HG03354 (cell line): ENCODE measurements at regions not wholly inside any gene's neighbourhood (a gene's known extent, or its start where the extent isn't known, plus 50 kb on each side); places are given as distances from the start of the nearest gene placed in this dataset.
A peak's percentile ranks its signal among the peaks of the same experiment; 100 is the strongest.
"Not testable (repeated sequence)": the region's sequence is repeated elsewhere in the genome, so short reads cannot be mapped to it uniquely, and the experiment has no call there.

Source experiments
- ATAC-seq: cut with Tn5 transposase; IDR thresholded peaks from one replicate; pipeline ENCODE4 v1.9.1; 2021; ENCODE audit warnings: mild to moderate bottlenecking; ENCODE audit not compliant: unreplicated experiment, poor library complexity, severe bottlenecking

DNA sequence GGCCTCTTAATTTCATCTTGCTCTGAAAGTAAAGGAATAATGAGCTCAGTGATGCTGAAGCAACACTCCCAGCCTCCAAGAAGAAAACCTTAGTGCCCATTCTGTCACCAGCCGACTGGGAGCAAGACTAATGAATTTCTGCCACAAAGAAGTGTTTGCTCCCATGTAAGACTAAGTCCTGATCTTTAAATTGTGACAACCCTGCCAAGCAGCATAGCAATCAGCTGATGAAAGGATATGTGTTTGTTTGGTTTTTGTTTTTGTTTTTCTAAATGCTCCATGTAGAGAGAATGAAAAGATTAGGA lies 113.7 kb upstream of the PALMD start:
- ATAC-seq, result no peak

DNA sequence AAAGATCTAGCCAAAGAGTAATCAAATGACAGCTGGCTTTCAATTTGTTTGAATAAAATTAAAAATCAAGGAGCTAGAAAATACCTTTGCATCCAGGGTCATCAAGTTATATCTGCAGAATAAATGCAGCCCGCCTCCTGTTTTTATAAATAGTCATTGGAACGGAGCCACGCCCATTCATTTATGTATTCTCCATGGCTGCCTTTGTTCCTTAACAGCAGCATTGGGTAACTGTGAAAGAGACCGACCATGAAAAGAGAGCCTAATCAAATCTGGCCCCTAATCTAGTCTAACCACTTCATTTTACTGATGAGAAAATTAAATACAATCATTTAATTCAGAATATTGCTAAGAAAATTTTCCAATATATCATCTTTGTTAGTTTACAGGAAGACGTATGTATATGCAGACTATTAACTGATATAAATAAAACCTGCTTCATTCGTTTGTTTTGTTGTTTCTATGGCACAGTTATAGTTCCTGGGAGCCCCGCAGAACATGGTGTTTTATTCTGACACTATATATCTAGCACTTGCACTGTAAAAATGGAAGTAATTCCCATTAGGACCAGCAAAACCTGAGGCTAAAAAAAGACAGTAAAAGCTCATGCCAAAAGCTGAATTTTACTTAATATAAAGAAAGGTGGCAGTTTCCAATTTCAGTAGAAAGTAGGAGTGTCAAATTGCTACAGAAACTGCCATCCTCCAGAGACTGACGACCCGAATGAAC lies 111.8 kb upstream of the PALMD start:
- no peak for ATAC-seq

DNA sequence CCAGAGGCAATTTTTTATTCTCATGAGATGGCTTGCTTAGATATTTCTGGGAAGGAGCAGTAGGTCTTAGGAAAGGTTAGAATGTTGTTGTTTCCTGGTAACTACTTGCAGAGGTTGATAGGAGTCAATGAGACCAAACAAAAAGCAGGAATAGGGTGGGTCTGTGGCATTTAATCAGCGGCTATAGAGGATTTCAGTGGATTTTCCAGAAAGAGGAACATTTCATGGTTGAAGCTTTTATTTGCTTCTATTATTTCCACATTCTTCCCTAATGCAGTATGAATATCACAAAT lies 111.3 kb upstream of the PALMD start:
- ATAC-seq, result no peak

DNA sequence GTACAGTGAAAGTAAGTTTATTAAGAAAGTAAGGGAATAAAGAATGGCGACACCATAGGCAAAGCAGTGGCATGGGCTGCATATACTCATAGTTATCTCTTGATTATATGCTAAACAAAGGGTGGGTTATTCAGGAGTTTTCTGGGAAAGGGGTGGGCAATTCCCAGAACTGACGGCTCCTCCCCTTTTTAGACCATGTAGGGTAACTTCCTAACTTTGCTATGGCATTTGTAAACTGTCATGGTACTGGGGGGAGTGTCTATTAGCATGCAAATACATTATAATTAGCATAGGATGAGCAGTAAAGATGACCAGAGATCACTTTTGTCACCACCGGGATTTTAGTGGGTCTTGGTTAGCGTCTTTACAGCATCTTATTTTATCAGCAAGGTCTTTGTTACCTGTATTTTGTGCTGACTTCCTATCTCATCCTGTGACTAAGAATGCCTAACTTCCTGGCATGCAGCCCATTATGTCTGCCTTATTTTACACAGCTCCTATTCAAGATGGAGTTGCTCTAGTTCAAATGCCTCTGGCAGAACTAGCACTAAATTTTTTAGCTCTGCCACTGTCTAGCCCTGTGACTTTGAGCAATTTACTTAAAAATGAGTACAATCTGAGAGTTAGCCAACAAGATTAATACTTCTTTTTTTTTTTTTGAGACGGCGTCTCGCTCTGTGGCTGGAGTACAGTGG lies 110.3 kb upstream of the PALMD start:
- no peak for ATAC-seq

DNA sequence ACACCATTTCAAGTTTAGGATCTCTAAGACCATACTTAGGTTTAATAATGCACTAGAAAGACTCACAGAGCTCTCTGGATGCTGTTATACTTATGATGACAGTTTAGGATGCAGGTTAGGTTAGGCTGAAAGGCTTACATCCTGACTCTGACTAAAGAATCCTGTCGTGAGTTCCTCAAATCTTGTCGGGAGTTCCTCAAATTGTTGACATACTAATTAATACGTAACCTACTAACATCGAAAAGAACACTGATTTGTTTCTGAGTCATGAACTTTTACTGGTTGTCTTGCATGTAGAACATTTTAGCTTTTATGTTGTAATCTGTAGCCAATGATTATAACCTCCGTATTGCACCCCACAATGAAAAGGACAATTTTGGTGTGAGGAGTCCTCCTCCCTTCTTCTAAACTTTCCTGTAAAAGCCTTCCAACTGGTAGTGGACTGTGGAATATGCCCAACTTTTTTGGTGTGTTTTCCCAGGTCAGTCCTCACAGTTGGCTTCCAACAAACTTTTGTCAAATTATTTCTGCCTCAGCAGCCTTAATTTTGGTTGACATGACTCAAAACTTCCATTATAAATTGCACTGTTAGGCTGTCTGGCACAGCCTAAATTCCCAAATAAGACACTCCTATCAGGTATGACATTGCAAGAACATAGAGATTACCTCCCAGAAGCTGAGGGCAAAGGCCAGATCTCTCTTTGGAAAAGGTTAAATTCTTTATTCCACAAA lies 107.9 kb upstream of the PALMD start:
- no peak for ATAC-seq

DNA sequence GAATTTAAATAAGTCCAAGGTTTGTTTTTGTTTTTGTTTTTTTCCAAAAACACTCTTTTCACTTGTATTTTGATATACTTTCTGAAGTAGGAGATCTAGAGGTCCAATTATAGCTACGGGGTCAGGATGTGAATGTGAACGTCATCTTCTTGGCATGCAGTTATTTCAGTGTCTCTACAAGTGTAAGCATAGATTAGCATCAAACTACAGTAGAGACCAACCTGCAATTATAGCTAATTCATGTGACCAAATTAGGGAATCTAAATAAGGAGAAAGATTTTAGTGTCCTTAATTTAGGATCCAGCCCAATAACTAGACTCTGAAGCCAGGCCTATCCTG lies 107.3 kb upstream of the PALMD start:
- ATAC-seq, result no peak

DNA sequence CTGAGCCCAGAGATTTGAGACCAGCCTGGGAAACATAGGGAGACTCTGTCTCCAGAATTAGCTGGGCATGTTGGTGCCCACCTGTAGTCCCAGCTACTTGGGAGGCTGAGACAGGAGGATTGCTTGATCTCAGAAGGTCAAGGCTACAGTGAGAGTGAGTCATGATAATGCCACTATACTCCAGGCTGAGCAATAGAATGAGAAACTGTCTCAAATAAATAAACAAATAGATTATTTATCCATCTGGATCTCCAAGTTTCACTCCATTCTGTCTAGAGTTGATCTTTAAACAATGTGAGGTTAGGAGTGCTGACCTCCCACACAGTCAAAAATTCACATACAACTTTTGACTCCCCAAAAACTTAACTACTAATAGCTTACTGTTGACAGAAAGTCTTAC lies 106.8 kb upstream of the PALMD start:
- ATAC-seq, result no peak

DNA sequence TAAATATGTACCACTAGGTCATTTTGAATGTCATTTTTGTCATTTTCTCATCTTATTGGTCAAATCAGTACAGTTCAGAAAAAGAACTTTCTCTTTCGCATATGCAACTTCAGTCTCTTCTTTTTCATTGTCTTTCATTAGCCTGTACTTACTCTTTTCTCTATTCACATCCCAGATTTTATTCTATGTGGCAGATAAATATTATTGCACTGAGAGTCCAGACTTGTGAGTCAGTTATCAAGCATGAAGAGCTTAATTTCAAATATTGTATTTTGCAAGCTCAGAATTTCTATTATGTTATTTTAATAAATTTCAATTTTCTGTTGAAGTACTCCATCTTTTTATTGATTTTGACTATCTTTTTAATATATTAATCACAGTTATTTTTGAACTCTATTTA lies 105.2 kb upstream of the PALMD start:
- ATAC-seq, result no peak

DNA sequence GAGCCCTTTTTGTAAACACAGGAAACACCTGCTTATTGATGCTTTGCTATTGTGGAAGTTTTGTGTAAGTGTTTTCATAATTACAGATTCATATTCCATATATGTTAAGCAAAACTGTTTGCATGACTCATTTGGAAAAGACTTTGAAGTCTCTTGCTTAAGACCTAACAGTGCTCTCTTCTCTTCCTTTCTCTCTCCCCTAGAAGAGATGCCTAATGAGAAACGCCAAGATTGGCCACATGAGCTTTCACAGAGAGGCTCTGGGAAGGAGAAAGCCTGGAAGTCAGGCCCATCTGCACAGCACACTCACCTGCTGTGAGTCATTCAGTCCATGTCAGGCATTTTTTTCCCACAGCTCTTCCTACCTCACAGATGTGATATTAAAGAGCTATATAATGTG lies 101.6 kb upstream of the PALMD start:
- no peak for ATAC-seq

DNA sequence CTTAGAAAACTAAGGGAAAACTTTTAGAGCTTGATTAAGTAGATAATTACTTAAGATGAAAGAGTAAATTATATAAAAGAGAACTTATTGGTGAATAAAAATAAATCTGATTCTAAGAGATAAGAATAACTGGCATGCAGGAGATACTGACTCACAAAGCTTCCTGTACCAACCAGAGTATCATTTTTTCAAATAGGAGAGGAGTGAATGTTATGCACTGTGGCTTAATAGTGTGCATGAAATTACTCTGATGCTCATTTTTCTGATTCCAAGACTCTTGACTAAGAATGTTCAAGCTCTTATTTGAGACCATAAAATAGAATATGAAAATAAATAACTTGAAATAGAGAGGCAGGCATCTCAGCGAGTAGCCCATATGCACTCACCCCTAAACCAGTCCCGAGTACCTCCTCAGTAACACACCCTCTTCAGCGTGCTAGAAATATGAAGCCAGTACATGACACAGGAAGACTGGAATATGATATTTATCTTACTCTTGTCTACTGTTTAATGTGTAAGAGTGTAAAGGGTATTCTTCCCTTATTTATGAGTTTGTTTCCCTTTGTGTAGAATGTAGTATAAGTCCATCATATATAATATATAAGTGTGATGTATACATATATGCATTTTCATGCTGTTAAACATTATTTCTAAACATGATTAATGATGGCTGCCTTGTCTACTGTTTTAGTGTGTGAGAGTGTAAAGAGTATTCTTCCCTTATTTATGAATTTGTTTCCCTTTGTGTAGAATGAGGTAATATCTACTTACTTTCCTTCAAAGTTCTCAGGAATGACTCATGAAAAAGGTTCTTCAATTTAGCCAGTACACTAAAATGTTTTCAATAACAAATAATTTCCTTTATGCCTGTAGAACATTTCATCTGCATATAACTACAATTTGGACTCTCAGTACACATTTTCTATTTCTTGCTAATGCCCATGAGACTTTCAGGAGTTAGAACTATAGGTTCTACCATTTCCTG lies 99.2 kb upstream of the PALMD start:
- no peak for ATAC-seq

DNA sequence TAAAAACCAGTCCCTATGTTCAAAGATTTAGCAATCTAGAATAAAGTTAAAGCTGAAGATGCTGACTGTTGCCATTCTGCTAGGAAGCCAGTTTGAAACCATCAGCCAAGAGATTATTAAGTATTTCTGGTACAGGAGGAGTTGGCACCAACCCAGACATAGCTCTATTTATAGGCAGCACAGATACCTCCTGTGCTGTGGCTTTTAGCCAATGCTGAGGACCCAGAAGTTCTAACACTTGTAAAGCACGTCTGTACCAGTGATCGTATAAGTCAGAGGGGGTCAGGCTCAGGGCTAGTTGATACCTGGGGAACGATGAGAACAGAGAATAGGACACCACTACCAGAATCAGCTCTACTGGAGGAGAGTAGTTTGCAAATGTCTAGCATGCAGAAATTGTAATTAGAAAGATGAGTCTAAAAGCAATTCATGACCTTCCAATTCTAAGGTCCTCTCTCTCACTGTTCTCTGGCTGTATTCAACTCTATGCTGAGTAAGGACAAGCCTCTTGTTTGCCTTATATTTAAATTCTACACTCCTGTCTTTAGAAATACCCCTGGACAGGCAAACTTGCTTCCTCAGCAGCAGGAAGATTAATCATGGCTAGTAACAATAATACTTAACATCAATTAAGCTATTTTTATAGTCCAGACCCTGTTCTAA lies 96.8 kb upstream of the PALMD start:
- no peak for ATAC-seq

DNA sequence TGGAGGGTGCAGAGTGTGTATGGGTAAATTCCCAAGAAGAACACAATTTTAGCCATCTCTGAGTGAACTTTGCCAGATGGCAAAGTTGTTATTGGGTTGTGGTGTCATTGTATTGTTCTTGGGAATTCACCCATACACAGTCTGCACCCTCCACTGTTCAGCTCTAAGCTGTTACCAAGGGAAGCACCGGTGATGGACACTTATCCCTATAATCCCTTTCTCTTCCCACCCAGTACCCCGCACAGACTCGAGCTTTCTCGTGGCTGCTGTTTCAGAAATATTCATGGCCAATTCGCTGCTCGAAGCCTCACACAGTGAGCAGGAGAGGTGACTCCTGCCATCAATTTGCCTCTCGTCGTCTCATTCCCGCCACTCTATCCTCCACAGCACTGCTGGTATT lies 95.7 kb upstream of the PALMD start:
- no peak for ATAC-seq

DNA sequence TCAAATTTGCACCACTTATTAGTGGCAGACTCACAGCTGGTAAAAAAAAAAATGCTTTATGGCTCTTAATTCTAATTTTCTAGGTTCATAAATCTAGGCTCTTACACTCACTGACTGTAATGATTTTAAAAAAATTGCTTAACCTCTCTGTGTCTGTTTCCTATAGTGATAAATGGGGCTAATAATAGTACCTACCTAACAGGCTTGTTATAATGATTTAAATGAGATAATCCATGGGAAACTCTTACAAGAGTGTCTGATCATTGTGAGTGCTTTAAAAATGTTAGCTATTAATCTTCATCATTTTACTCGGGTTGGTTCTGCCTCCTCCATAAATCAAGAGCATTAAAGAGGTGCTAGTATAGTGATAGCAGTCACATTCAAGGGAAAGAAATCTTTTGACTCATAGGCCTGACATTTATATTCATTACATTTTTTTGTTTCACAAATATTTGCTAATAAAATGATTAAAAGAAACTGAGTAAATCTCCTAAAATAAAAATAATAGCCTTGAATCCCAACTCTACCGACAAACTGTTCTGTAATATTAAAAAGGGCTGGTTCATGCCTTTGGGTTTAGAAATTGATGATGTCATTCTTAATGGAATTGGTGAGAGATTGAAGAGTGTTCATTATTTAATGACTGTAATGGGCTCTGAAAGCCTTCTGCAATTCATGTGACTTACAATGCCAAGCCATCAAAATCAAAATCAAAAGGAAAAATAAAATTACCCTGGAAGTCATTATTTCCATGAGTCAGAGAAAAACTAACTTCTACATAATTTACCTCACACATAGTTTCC lies 93.9 kb upstream of the PALMD start:
- no peak for ATAC-seq

DNA sequence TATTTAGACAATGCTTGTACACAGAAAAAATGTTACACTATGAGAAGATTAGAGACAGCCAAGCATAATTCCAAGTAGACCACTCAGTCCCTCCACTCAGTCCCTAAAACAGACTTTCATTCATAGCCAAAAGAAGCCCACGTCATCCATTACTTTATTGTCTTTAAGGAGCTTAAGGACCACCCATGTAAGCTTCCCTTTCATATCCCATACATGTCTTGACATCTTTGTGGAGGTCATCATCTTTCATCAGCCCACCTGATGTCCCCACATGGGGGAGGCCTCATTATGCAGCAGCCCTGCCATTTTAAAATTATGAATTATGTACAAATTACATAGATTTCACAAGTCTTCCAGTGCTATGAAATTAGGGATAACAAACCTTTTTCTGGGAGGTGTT lies 92.6 kb upstream of the PALMD start:
- ATAC-seq, result no peak

DNA sequence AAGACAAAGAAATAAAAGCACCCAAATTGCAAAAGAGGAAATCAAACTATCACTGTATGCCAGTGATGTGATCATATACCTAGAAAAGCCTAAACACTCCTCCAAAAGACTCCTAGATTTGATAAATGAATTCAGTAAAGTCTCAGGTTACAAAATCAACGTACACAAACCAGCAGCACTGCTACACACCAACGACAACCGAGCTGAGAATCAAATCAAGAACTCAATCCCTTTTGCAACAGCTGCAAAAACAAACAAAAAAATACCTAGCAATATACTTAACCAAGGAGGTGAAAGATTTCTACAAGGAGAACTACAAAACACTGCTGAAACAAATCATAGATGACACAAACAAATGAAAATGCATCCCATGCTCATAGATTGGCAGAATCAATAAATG lies 92.1 kb upstream of the PALMD start:
- ATAC-seq, result not testable (repeated sequence)

DNA sequence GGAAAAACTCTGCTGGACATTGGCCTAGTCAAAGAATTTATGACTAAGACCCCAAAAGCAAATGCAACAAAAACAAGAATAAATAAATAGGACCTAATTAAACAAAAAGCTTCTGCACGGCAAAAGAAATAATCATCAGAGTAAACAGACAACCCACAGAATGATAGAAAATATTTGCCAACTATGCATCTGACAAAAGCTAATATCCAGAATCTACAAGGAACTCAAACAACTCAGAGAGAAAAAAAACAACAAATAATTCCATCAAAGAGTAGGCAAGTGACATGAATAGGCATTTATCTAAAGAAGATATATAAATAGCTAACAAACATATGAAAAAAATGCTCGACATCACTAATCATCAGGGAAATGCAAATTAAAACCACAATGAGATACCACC lies 91.2 kb upstream of the PALMD start:
- ATAC-seq, result no peak

DNA sequence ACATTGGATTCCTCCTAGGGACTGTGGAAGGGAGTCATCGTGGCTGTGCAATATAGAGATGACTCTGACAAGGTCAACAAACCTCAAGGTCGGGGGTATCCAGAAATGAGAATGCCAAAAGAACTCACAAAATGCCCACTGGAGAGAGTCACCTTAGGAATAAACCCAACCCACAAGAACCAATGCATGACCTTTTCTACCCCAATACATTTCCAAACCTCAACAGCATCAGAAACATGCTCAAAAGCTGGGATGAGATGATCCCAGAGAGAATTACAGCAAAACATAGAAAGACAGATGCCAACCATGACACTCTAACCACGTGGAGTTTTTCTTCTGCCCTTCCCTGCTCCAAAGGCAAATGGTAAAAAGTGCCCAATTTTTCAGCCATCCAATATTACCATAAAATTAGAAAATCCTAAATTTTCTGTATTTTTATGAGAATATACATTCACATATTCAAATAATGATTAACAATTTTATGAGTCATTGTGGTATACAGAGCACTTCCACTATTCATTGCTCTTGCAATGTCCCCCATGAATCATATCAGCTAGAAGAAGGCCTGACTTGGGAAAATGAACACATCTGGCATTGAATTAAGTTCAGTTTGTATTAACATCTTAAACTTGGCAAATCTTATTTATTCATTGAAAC lies 88.2 kb upstream of the PALMD start:
- peak; percentile 89 for ATAC-seq

DNA sequence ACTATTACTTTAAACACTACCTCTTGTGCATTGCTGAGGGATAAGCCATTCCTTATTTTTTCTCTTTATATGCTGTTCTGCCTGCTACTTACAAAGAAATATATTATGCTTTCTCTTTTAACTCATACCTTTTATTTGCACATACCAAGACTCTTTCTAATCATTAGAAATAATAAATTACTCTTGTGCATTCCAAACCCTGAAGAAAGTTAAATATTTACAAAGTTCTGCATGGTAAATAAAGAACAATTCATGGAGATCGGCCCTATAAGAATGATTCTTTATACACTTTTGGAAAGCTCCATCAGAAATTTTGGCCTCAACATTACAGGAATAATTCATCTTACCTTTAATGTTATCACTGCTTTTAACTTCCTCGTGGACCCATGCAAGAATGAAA lies 86.7 kb upstream of the PALMD start:
- no peak for ATAC-seq
